HG03060 (cell line): ENCODE measurements at regions not wholly inside any gene's neighbourhood (a gene's known extent, or its start where the extent isn't known, plus 50 kb on each side); places are given as distances from the start of the nearest gene placed in this dataset.
A peak's percentile ranks its signal among the peaks of the same experiment; 100 is the strongest.

Experiments used
- ATAC-seq: cut with Tn5 transposase; IDR thresholded peaks from one replicate; pipeline ENCODE4 v1.9.1; 2021; ENCODE audit warnings: low read depth, moderate number of reproducible peaks; ENCODE audit not compliant: unreplicated experiment

GRCh38 chr1:221633841-221634409, 108.0 kb downstream of the DUSP10 start:
- no peak for ATAC-seq

- ATAC-seq, result no peak
Observed at GRCh38 chr1:221634606-221635005, 107.3 kb downstream of the DUSP10 start.

- no peak for ATAC-seq
Observed at GRCh38 chr1:221635305-221635704, 106.6 kb downstream of the DUSP10 start.

- no peak for ATAC-seq
Observed at GRCh38 chr1:221636096-221636495, 105.8 kb downstream of the DUSP10 start.

- ATAC-seq, result no peak
Observed at GRCh38 chr1:221636967-221637366, 104.9 kb downstream of the DUSP10 start.

- no peak for ATAC-seq
Observed at GRCh38 chr1:221637641-221638041, 104.2 kb downstream of the DUSP10 start.

- no peak for ATAC-seq
Observed at GRCh38 chr1:221638595-221638994, 103.3 kb downstream of the DUSP10 start.

- no peak for ATAC-seq
Observed at GRCh38 chr1:221641811-221642210, 100.1 kb downstream of the DUSP10 start.

- peak; percentile 48 for ATAC-seq
Observed at GRCh38 chr1:221643404-221644144, 98.3 kb downstream of the DUSP10 start.

- ATAC-seq, result no peak
Observed at GRCh38 chr1:221644145-221644448, 97.8 kb downstream of the DUSP10 start.

GRCh38 chr1:221644663-221645258, 97.1 kb downstream of the DUSP10 start:
- no peak for ATAC-seq

- ATAC-seq, result no peak
Observed at GRCh38 chr1:221648201-221648600, 93.7 kb downstream of the DUSP10 start.
